ENCODE measurements at regions not wholly inside any gene's neighbourhood (a gene's known extent, or its start where the extent isn't known, plus 50 kb on each side); places are given as distances from the start of the nearest gene placed in this dataset.

GRCh38 chr13:73837147-73837546, 297.1 kb downstream of the KLF12 start:
- DNase-seq = no peak

GRCh38 chr13:73835138-73835721, 299.0 kb downstream of the KLF12 start:
- Histone ChIP-seq H3K9ac (ENCODE audit: low read length) (no peak overlapping the region), H3K79me1 (replicated peaks; ENCODE audit: low read length, poor library complexity, severe bottlenecking) (peaks cover 26% of the 10 kb centered on the region), H3K18ac (ENCODE audit: low read depth in 1 of 2, low read length in 2 of 2) (no peak overlapping the region), H2BK120ac (ENCODE audit: low read depth, low read length) (no peak overlapping the region), H3K36me3 (ENCODE audit: control insufficient read depth in 1 of 2, insufficient read depth in 2 of 2, low read depth in 1 of 2, low read length in 2 of 2) (no peaks in the 10 kb centered on the region), H3K27ac (ENCODE audit: low read length, poor library complexity, severe bottlenecking) (no peak overlapping the region), H4K91ac (ENCODE audit: low read length) (no peak overlapping the region), H2BK12ac (ENCODE audit: low read length in 2 of 2) (no peak overlapping the region), H3K4me1 (ENCODE audit: control insufficient read depth, insufficient read depth, low read depth, low read length) (no peaks in the 10 kb centered on the region), H3K4me3 (ENCODE audit: insufficient read depth in 1 of 2, low read depth in 1 of 2, low read length in 2 of 2) (no peak overlapping the region), H2BK15ac (ENCODE audit: low read depth, poor library complexity, severe bottlenecking) (no peak overlapping the region), H3K23ac (ENCODE audit: low read length in 2 of 2) (no peak overlapping the region), H3K4ac (ENCODE audit: low read depth in 1 of 2, low read length in 2 of 2) (no peak overlapping the region), H4K8ac (ENCODE audit: low read length) (no peak overlapping the region), H2BK5ac (ENCODE audit: low read depth, low read length, poor library complexity, severe bottlenecking) (no peak overlapping the region), H3K9me3 (ENCODE audit: control insufficient read depth, low read length) (no peaks in the 10 kb centered on the region), H2AK5ac (ENCODE audit: low read length, severe bottlenecking) (no peak overlapping the region), H3K4me2 (ENCODE audit: low read length, poor library complexity, severe bottlenecking) (no peak overlapping the region), H2AFZ (ENCODE audit: low read depth, low read length) (no peak overlapping the region), H3K14ac (ENCODE audit: low read length in 2 of 2) (no peak overlapping the region), H3K27me3 (ENCODE audit: control insufficient read depth in 1 of 2, insufficient read depth in 1 of 2, low read length in 2 of 2) (no peaks in the 10 kb centered on the region)
- peak; percentile 61 for DNase-seq
- 20% methylated on average over 2 of the region's 5 CpGs for WGBS

More at GRCh38 chr13:73837147-73837546, 297.1 kb downstream of the KLF12 start:
- Histone ChIP-seq H4K91ac (ENCODE audit: low read length) (no peak overlapping the region), H3K9ac (ENCODE audit: low read length) (no peak overlapping the region), H4K8ac (ENCODE audit: low read length) (no peak overlapping the region), H2BK5ac (ENCODE audit: low read depth, low read length, poor library complexity, severe bottlenecking) (no peak overlapping the region), H3K36me3 (ENCODE audit: control insufficient read depth in 1 of 2, insufficient read depth in 2 of 2, low read depth in 1 of 2, low read length in 2 of 2) (no peaks in the 10 kb centered on the region), H2AK5ac (ENCODE audit: low read length, severe bottlenecking) (no peak overlapping the region), H3K4me2 (ENCODE audit: low read length, poor library complexity, severe bottlenecking) (no peak overlapping the region), H2BK15ac (ENCODE audit: low read depth, poor library complexity, severe bottlenecking) (no peak overlapping the region), H3K23ac (ENCODE audit: low read length in 2 of 2) (no peak overlapping the region), H3K79me1 (replicated peaks; ENCODE audit: low read length, poor library complexity, severe bottlenecking) (peaks cover 36% of the 10 kb centered on the region), H3K27me3 (ENCODE audit: control insufficient read depth in 1 of 2, insufficient read depth in 1 of 2, low read length in 2 of 2) (no peaks in the 10 kb centered on the region), H3K27ac (ENCODE audit: low read length, poor library complexity, severe bottlenecking) (no peak overlapping the region), H3K4me3 (ENCODE audit: insufficient read depth in 1 of 2, low read depth in 1 of 2, low read length in 2 of 2) (no peak overlapping the region), H2AFZ (ENCODE audit: low read depth, low read length) (no peak overlapping the region), H3K4ac (ENCODE audit: low read depth in 1 of 2, low read length in 2 of 2) (no peak overlapping the region), H2BK120ac (ENCODE audit: low read depth, low read length) (no peak overlapping the region), H3K4me1 (ENCODE audit: control insufficient read depth, insufficient read depth, low read depth, low read length) (no peaks in the 10 kb centered on the region), H2BK12ac (ENCODE audit: low read length in 2 of 2) (no peak overlapping the region), H3K18ac (ENCODE audit: low read depth in 1 of 2, low read length in 2 of 2) (no peak overlapping the region), H3K9me3 (ENCODE audit: control insufficient read depth, low read length) (no peaks in the 10 kb centered on the region), H3K14ac (ENCODE audit: low read length in 2 of 2) (no peak overlapping the region)
- 99% methylated on average over 5 of the region's 5 CpGs for WGBS

DNA sequence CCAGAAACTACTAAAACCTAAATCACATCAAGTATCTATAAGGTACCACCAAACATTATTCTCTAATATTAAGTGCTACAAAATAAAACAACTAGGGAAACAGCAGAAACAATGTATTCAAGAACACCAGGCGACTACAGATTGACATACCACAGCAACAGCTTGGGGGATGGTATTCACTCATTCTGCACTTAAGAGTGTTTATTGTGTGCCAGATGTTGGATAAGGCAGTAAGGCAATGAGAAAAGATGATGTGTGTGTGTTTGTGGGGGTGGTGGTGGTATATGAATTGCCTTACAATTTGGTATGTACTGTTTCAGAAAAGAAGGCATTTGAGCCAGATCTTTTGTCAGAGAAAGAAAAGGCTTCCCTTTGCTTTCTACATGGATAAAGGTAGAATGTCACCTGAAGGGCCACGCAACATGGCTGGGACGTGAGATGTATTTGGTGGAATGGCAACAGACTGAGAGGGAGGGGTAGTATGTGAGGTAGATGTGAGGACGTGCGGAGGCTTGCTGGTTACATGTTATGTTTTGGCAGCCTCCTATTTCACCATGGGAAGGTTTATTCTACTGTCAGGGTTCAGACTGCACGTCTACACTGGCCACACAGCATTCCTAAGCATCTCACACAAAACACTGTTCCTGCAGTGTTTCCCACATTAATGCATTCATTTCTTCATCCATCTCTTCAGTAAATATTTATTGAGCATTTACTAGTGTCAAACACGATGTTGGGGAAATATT, 300.7 kb downstream of the KLF12 start:
- Histone ChIP-seq H3K4ac (ENCODE audit: low read depth in 1 of 2, low read length in 2 of 2) (no peak overlapping the region), H3K23ac (ENCODE audit: low read length in 2 of 2) (no peak overlapping the region), H3K4me3 (ENCODE audit: insufficient read depth in 1 of 2, low read depth in 1 of 2, low read length in 2 of 2) (no peak overlapping the region), H3K18ac (ENCODE audit: low read depth in 1 of 2, low read length in 2 of 2) (peak overlapping the region in 1 of 2 experiments; percentile 26), H3K27ac (ENCODE audit: low read length, poor library complexity, severe bottlenecking) (no peak overlapping the region), H4K91ac (ENCODE audit: low read length) (no peak overlapping the region), H2AK5ac (ENCODE audit: low read length, severe bottlenecking) (no peak overlapping the region), H2BK15ac (ENCODE audit: low read depth, poor library complexity, severe bottlenecking) (no peak overlapping the region), H3K27me3 (ENCODE audit: control insufficient read depth in 1 of 2, insufficient read depth in 1 of 2, low read length in 2 of 2) (no peaks in the 10 kb centered on the region), H2BK12ac (ENCODE audit: low read length in 2 of 2) (no peak overlapping the region), H3K9me3 (ENCODE audit: control insufficient read depth, low read length) (no peaks in the 10 kb centered on the region), H3K9ac (ENCODE audit: low read length) (no peak overlapping the region), H3K36me3 (ENCODE audit: control insufficient read depth in 1 of 2, insufficient read depth in 2 of 2, low read depth in 1 of 2, low read length in 2 of 2) (no peaks in the 10 kb centered on the region), H4K8ac (ENCODE audit: low read length) (no peak overlapping the region), H3K79me1 (replicated peaks; ENCODE audit: low read length, poor library complexity, severe bottlenecking) (peaks cover 23% of the 10 kb centered on the region), H3K4me2 (ENCODE audit: low read length, poor library complexity, severe bottlenecking) (no peak overlapping the region), H2AFZ (ENCODE audit: low read depth, low read length) (no peak overlapping the region), H3K4me1 (ENCODE audit: control insufficient read depth, insufficient read depth, low read depth, low read length) (no peaks in the 10 kb centered on the region), H2BK120ac (ENCODE audit: low read depth, low read length) (no peak overlapping the region), H2BK5ac (ENCODE audit: low read depth, low read length, poor library complexity, severe bottlenecking) (no peak overlapping the region), H3K14ac (ENCODE audit: low read length in 2 of 2) (no peak overlapping the region)
- 53% methylated on average over 4 of the region's 7 CpGs for WGBS
- DNase-seq = peak; percentile 62

DNA sequence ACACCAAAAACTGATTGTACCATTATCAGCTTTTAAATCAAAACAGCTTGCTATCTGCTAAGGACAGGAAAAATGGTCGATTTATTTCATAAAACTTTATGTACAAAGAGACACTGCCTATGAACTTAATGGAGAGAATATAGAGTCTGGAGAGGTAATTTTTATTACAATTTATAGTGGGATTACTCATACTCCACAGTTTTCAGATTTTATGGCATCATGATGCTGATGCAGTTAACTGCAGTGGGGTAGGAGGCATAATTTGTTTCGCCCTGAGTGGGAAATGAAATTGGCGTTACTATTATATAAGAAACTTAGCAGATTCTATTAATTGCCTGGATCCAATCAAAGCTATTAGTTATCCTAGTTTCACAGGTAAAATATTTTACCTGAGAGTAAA, 301.4 kb downstream of the KLF12 start:
- H2BK15ac ChIP-seq (ENCODE audit: low read depth, poor library complexity, severe bottlenecking) = no peak overlapping the region
- H3K18ac ChIP-seq (ENCODE audit: low read depth in 1 of 2, low read length in 2 of 2) = no peak overlapping the region
- no peaks in the 10 kb centered on the region for H3K4me1 ChIP-seq (ENCODE audit: control insufficient read depth, insufficient read depth, low read depth, low read length)
- no CpG with 5 or more reads among the region's 3 CpGs for WGBS
- no peak overlapping the region for H3K4ac ChIP-seq (ENCODE audit: low read depth in 1 of 2, low read length in 2 of 2)
- no peak overlapping the region for H3K27ac ChIP-seq (ENCODE audit: low read length, poor library complexity, severe bottlenecking)
- DNase-seq = no peak
- peaks cover 22% of the 10 kb centered on the region for H3K79me1 ChIP-seq (replicated peaks; ENCODE audit: low read length, poor library complexity, severe bottlenecking)
- H3K36me3 ChIP-seq (ENCODE audit: control insufficient read depth in 1 of 2, insufficient read depth in 2 of 2, low read depth in 1 of 2, low read length in 2 of 2) = no peaks in the 10 kb centered on the region
- H4K91ac ChIP-seq (ENCODE audit: low read length) = no peak overlapping the region
- no peak overlapping the region for H2BK120ac ChIP-seq (ENCODE audit: low read depth, low read length)
- no peak overlapping the region for H3K23ac ChIP-seq (ENCODE audit: low read length in 2 of 2)
- no peak overlapping the region for H3K4me2 ChIP-seq (ENCODE audit: low read length, poor library complexity, severe bottlenecking)
- no peaks in the 10 kb centered on the region for H3K9me3 ChIP-seq (ENCODE audit: control insufficient read depth, low read length)
- H4K8ac ChIP-seq (ENCODE audit: low read length) = no peak overlapping the region
- no peak overlapping the region for H2BK12ac ChIP-seq (ENCODE audit: low read length in 2 of 2)
- H3K27me3 ChIP-seq (ENCODE audit: control insufficient read depth in 1 of 2, insufficient read depth in 1 of 2, low read length in 2 of 2) = no peaks in the 10 kb centered on the region
- no peak overlapping the region for H2AFZ ChIP-seq (ENCODE audit: low read depth, low read length)
- H2AK5ac ChIP-seq (ENCODE audit: low read length, severe bottlenecking) = no peak overlapping the region
- no peak overlapping the region for H3K4me3 ChIP-seq (ENCODE audit: insufficient read depth in 1 of 2, low read depth in 1 of 2, low read length in 2 of 2)
- no peak overlapping the region for H3K9ac ChIP-seq (ENCODE audit: low read length)
- H3K14ac ChIP-seq (ENCODE audit: low read length in 2 of 2) = no peak overlapping the region
- no peak overlapping the region for H2BK5ac ChIP-seq (ENCODE audit: low read depth, low read length, poor library complexity, severe bottlenecking)

Measured in mesenchymal stem cell (in vitro differentiated cells and primary cell).